CD4-positive, alpha-beta memory T cell (primary cell): ENCODE measurements at regions not wholly inside any gene's neighbourhood (a gene's known extent, or its start where the extent isn't known, plus 50 kb on each side); places are given as distances from the start of the nearest gene placed in this dataset.
"Not testable (repeated sequence)": the region's sequence is repeated elsewhere in the genome, so short reads cannot be mapped to it uniquely, and the experiment has no call there.

Experiments used
- CTCF ChIA-PET: fragments of 350-600 bp; sonication (Branson Sonifier 250); formaldehyde crosslinking; loops from one replicate; lab custom pipeline; 2021; ENCODE audit warnings: inconsistent platforms; ENCODE audit not compliant: partially characterized antibody; lab: Charles Lee
- POLR2A ChIA-PET: fragments of 350-600 bp; sonication (Branson Sonifier 250); formaldehyde crosslinking; loops from one replicate; lab custom pipeline; 2021; ENCODE audit not compliant: partially characterized antibody; lab: Charles Lee
- DNase-seq, 5 donors: peaks; one replicate each; pipeline versions ENCODE4 v3.0.0 to v3.0.0-alpha.2; 2020 to 2022; ENCODE audit warnings: mixed read lengths in 1 of 5
- H3K27ac ChIP-seq: one replicate; pipeline ENCODE4 v1.7.0; 2013; ENCODE audit warnings: low read depth, low read length
- H3K27me3 ChIP-seq: 2 replicates; pipeline ENCODE4 v1.7.0; 2013; ENCODE audit warnings: mild to moderate bottlenecking, low read length, moderate library complexity; ENCODE audit not compliant: insufficient read depth
- H3K36me3 ChIP-seq: 2 replicates; pipeline ENCODE4 v1.7.0; 2013; ENCODE audit warnings: mild to moderate bottlenecking, low read length, moderate library complexity; ENCODE audit not compliant: insufficient read depth
- H3K4me1 ChIP-seq: 2 replicates; pipeline ENCODE4 v1.7.0; 2013; ENCODE audit warnings: mild to moderate bottlenecking, low read length, moderate library complexity; ENCODE audit not compliant: insufficient read depth
- H3K4me3 ChIP-seq, 2 donors: one replicate each; pipeline ENCODE4 v1.7.0; 2013; ENCODE audit warnings: low read length in 2 of 2, mild to moderate bottlenecking in 1 of 2
- H3K9me3 ChIP-seq, 2 donors: one replicate each; pipeline ENCODE4 v1.7.0; 2013; ENCODE audit warnings: low read length in 2 of 2, control low read depth in 1 of 2; ENCODE audit not compliant: control insufficient read depth in 1 of 2
- H3K27ac Mint-ChIP-seq, 7 donors: one replicate each; pipeline ENCODE4 v1.8.0; 2020 to 2021; ENCODE audit warnings: mixed read lengths in 7 of 7, mild to moderate bottlenecking in 6 of 7, inconsistent platforms in 3 of 7, moderate library complexity in 3 of 7
- H3K27me3 Mint-ChIP-seq, 2 donors: one replicate each; pipeline ENCODE4 v1.8.0; 2020 to 2021; ENCODE audit warnings: mixed read lengths in 2 of 2
- H3K36me3 Mint-ChIP-seq, 2 donors: one replicate each; pipeline ENCODE4 v1.8.0; 2020 to 2021; ENCODE audit warnings: mixed read lengths in 2 of 2, inconsistent platforms in 1 of 2, mild to moderate bottlenecking in 1 of 2
- H3K4me1 Mint-ChIP-seq, 4 donors: one replicate each; pipeline ENCODE4 v1.8.0; 2020 to 2021; ENCODE audit warnings: mixed read lengths in 4 of 4, mild to moderate bottlenecking in 1 of 4
- H3K4me3 Mint-ChIP-seq, 8 donors: one replicate each; pipeline ENCODE4 v1.8.0; 2020 to 2021; ENCODE audit warnings: mixed read lengths in 8 of 8, mild to moderate bottlenecking in 7 of 8, moderate library complexity in 6 of 8, inconsistent platforms in 3 of 8
- H3K9me3 Mint-ChIP-seq, 8 donors: one replicate each; pipeline ENCODE4 v1.8.0; 2020 to 2021; ENCODE audit warnings: mixed read lengths in 8 of 8, mild to moderate bottlenecking in 5 of 8, inconsistent platforms in 3 of 8, moderate library complexity in 1 of 8
- intact Hi-C: fragments of 100-400 bp; cut with micrococcal nuclease; formaldehyde crosslinking; loops from one replicate; pipeline ENCODE4 v1.15.1; 2023

DNA sequence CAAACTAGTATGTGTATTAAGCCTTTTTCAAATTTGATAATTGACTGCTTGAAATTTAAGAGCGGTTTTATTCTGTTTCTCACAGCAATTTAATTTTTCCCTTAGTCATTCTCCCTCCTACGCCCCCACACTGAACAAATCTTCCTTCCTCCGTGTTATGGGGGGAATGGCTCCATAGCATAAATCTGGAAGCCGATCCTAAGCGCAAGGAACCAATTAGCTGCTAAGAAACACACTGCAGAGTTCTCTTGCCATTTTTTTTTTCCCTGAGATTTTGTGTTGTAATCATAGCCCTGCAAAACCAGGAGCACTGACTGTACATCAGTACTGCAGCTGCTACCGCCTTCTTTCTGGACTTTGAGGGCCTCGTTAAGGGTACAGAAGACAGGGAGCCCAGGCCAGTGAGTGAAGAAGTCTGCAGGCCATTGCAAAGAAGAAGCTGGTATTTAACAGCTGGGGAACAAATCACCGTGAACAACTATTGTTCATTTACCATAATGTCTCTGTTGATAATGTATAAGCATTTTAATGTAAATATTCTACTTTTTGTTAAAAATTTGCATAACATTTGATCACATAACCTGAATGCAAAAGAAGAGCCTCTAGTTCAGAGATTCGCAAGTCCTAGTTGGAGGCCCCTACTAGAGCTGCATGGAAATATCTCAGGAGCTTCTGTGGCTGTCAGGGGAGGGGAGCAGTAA is 264.0 kb downstream of the LRATD1 start:
- no peaks in the 10 kb centered on the region for H3K4me1 Mint-ChIP-seq
- no peaks in the 10 kb centered on the region for H3K9me3 Mint-ChIP-seq
- H3K4me3 Mint-ChIP-seq = no peak overlapping the region
- H3K27ac ChIP-seq = no peak overlapping the region
- POLR2A ChIA-PET = no interaction called here
- no peaks in the 10 kb centered on the region for H3K27me3 ChIP-seq
- H3K27ac Mint-ChIP-seq = no peak overlapping the region
- no peaks in the 10 kb centered on the region for H3K9me3 ChIP-seq
- no peaks in the 10 kb centered on the region for H3K36me3 Mint-ChIP-seq
- no peak for DNase-seq
- H3K27me3 Mint-ChIP-seq = peaks cover 0 to 3% of the 10 kb centered on the region in 2 donors
- H3K36me3 ChIP-seq = no peaks in the 10 kb centered on the region
- intact Hi-C loops = no loop called here
- CTCF ChIA-PET = interaction anchor here (0.7 kb wide), 1 partner anchor 154 kb away, joined by 3 read pairs; no protein-coding TSS in a partner anchor
- H3K4me1 ChIP-seq = no peaks in the 10 kb centered on the region
- H3K4me3 ChIP-seq = no peak overlapping the region

GRCh38 chr2:14899621-14900414 is 267.3 kb downstream of the LRATD1 start:
- Histone ChIP-seq H3K9me3 (no peaks in the 10 kb centered on the region), H3K4me3 (no peak overlapping the region), H3K36me3 (no peaks in the 10 kb centered on the region), H3K27me3 (no peaks in the 10 kb centered on the region), H3K4me1 (no peaks in the 10 kb centered on the region), H3K27ac (no peak overlapping the region)
- H3K36me3 Mint-ChIP-seq = no peaks in the 10 kb centered on the region
- peak overlapping the region in 1 of 7 donors; percentile 8 for H3K27ac Mint-ChIP-seq
- DNase-seq = no peak
- intact Hi-C loops = no loop called here
- no peak overlapping the region for H3K4me3 Mint-ChIP-seq
- peaks cover 0 to 3% (median 0%) of the 10 kb centered on the region in 8 donors for H3K9me3 Mint-ChIP-seq
- CTCF ChIA-PET = no interaction called here
- peaks cover 0 to 4% (median under 1%) of the 10 kb centered on the region in 4 donors for H3K4me1 Mint-ChIP-seq
- POLR2A ChIA-PET = no interaction called here
- peaks cover 0 to 2% of the 10 kb centered on the region in 2 donors for H3K27me3 Mint-ChIP-seq

DNA sequence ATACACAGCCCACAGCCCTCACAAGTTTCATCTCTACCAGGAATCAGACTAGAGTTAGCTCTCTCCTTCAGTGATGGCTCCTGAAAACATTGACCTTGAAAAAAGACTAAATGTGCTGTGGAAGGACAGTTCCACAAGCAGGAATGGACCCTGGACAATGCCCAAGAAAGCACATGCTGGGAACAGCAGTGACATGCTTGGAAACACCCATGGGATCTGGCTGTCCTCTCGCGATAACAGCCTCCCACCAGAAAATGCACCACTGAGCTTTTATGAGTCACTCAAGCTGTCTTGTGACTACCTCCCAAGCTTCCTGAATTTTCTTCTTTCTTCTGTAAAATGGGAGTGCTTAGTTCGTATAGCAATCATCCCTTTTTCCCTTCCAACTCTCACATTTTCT is 269.2 kb downstream of the LRATD1 start:
- CTCF ChIA-PET = no interaction called here
- intact Hi-C loops = no loop called here
- Mint-ChIP-seq H3K4me1 (peaks cover 0 to 4% (median under 1%) of the 10 kb centered on the region in 4 donors), H3K4me3 (no peak overlapping the region), H3K9me3 (peaks cover 0 to 3% (median 0%) of the 10 kb centered on the region in 8 donors), H3K27me3 (no peaks in the 10 kb centered on the region), H3K36me3 (no peaks in the 10 kb centered on the region), H3K27ac (no peak overlapping the region)
- POLR2A ChIA-PET = no interaction called here
- H3K4me3 ChIP-seq = no peak overlapping the region
- no peaks in the 10 kb centered on the region for H3K4me1 ChIP-seq
- no peaks in the 10 kb centered on the region for H3K9me3 ChIP-seq
- H3K27ac ChIP-seq = no peak overlapping the region
- no peaks in the 10 kb centered on the region for H3K36me3 ChIP-seq
- DNase-seq = no peak
- H3K27me3 ChIP-seq = no peaks in the 10 kb centered on the region

DNA sequence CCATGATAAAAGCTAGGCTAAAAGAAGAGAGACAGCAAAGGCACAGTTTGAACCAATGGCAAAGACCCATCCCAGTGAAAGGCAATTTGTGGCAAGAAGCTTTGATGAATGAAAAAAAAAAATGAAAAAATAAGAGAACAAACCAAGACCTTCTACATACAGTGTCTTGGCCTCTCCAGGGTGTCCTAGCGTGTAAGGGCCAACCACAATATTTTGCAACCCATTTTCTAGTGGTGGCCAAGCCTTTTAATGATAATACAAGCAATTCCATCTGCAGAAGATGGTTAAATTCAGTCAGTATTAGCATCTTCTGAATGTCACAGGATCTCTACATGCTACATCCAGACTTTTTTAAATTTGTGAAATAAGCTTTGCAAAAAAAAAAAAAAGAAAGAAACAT is 270.4 kb downstream of the LRATD1 start:
- H3K9me3 Mint-ChIP-seq = peaks cover 0 to 3% (median 0%) of the 10 kb centered on the region in 8 donors
- intact Hi-C loops = no loop called here
- POLR2A ChIA-PET = no interaction called here

GRCh38 chr2:14903709-14904374 is 271.3 kb downstream of the LRATD1 start:
- CTCF ChIA-PET = interaction anchor here (0.7 to 1.3 kb wide), 4 partner anchors 12 to 673 kb away, joined by 3 read pairs; no protein-coding TSS in a partner anchor
- no peak overlapping the region for H3K4me3 Mint-ChIP-seq
- POLR2A ChIA-PET = no interaction called here
- H3K27ac Mint-ChIP-seq = no peak overlapping the region
- no peaks in the 10 kb centered on the region for H3K36me3 Mint-ChIP-seq
- DNase-seq = peak in 4 of 5 donors; percentile 3 to 19 (median 8)
- H3K27ac ChIP-seq = no peak overlapping the region
- no peak overlapping the region for H3K4me3 ChIP-seq
- peaks cover 0 to 4% (median under 1%) of the 10 kb centered on the region in 4 donors for H3K4me1 Mint-ChIP-seq
- no peaks in the 10 kb centered on the region for H3K27me3 Mint-ChIP-seq
- H3K9me3 Mint-ChIP-seq = peaks cover 0 to 3% (median 0%) of the 10 kb centered on the region in 8 donors
- intact Hi-C loops = no loop called here
- no peaks in the 10 kb centered on the region for H3K36me3 ChIP-seq
- no peaks in the 10 kb centered on the region for H3K27me3 ChIP-seq
- no peaks in the 10 kb centered on the region for H3K4me1 ChIP-seq
- H3K9me3 ChIP-seq = no peaks in the 10 kb centered on the region

More for the DNA sequence above, 270.4 kb downstream of the LRATD1 start:
- Mint-ChIP-seq H3K4me1 (peaks cover 0 to 4% (median under 1%) of the 10 kb centered on the region in 4 donors), H3K27ac (no peak overlapping the region), H3K4me3 (no peak overlapping the region), H3K36me3 (no peaks in the 10 kb centered on the region), H3K27me3 (no peaks in the 10 kb centered on the region)
- Histone ChIP-seq H3K27ac (no peak overlapping the region), H3K4me1 (no peaks in the 10 kb centered on the region), H3K9me3 (no peaks in the 10 kb centered on the region), H3K27me3 (no peaks in the 10 kb centered on the region), H3K36me3 (no peaks in the 10 kb centered on the region), H3K4me3 (no peak overlapping the region)
- CTCF ChIA-PET = interaction anchor here (0.7 to 1.3 kb wide), 4 partner anchors 12 to 674 kb away, joined by 3 read pairs; no protein-coding TSS in a partner anchor
- DNase-seq = no peak

- H3K9me3 ChIP-seq, H3K4me3 Mint-ChIP-seq, DNase-seq, intact Hi-C loops, H3K27me3 Mint-ChIP-seq, H3K36me3 ChIP-seq, H3K27me3 ChIP-seq, POLR2A ChIA-PET, CTCF ChIA-PET, H3K4me3 ChIP-seq, H3K36me3 Mint-ChIP-seq, H3K4me1 Mint-ChIP-seq, H3K9me3 Mint-ChIP-seq, H3K27ac ChIP-seq, H3K27ac Mint-ChIP-seq, H3K4me1 ChIP-seq: not testable (repeated sequence)
These were observed 271.9 kb downstream of the LRATD1 start for GRCh38 chr2:14904378-14904777.

GRCh38 chr2:14905571-14905970 is 273.1 kb downstream of the LRATD1 start:
- intact Hi-C loops = no loop called here
- Mint-ChIP-seq H3K36me3 (no peaks in the 10 kb centered on the region), H3K27ac (no peak overlapping the region), H3K4me3 (peak overlapping the region in 1 of 8 donors; percentile 8), H3K4me1 (peaks cover 0 to 4% (median under 1%) of the 10 kb centered on the region in 4 donors), H3K27me3 (no peaks in the 10 kb centered on the region), H3K9me3 (peaks cover 0 to 3% (median 0%) of the 10 kb centered on the region in 8 donors)
- Histone ChIP-seq H3K36me3 (no peaks in the 10 kb centered on the region), H3K27me3 (no peaks in the 10 kb centered on the region), H3K4me1 (no peaks in the 10 kb centered on the region), H3K4me3 (no peak overlapping the region), H3K9me3 (no peaks in the 10 kb centered on the region), H3K27ac (no peak overlapping the region)
- POLR2A ChIA-PET = no interaction called here
- DNase-seq = no peak
- CTCF ChIA-PET = no interaction called here
